ENCODE measurements at regions not wholly inside any gene's neighbourhood (a gene's known extent, or its start where the extent isn't known, plus 50 kb on each side); places are given as distances from the start of the nearest gene placed in this dataset.

- no TSS peak for BruUV-seq (replicated peaks)
- no peak overlapping the region for H3K27ac ChIP-seq (ENCODE audit: extremely low read depth, low read depth, low read length)
- ChIA-PET POLR2A (interaction anchor here (0.8 kb wide), 1 partner anchor 9 kb away, joined by 3 read pairs; no protein-coding TSS in a partner anchor), CTCF (ENCODE audit: low intra/inter-chr PET ratio) (no interaction called here)
- no peaks in the 10 kb centered on the region for H3K36me3 ChIP-seq (ENCODE audit: control insufficient read depth, insufficient read depth, low read length)
- no peaks in the 10 kb centered on the region for H3K9me1 ChIP-seq (ENCODE audit: control insufficient read depth, insufficient read depth, low read length)
- intact Hi-C loops (cut with micrococcal nuclease): no loop called here
- H3K4me2 ChIP-seq (ENCODE audit: insufficient read depth, low read length): no peak overlapping the region
- no peaks in the 10 kb centered on the region for H3K79me2 ChIP-seq (ENCODE audit: control insufficient read depth, insufficient read depth, low read length)
- no peak overlapping the region for H3K4me3 ChIP-seq
- no peak overlapping the region for H2AFZ ChIP-seq (ENCODE audit: low read depth, low read length)
- no peak overlapping the region for H3K9ac ChIP-seq (ENCODE audit: insufficient read depth in 1 of 2, low read depth in 2 of 2, low read length in 2 of 2)
- TF ChIP-seq RBM22 (IDR thresholded peaks at IDR 0.05; ENCODE audit: low read depth, low read length, poor library complexity, severe bottlenecking) (no peak), NELFE (IDR thresholded peaks at IDR 0.05; ENCODE audit: insufficient read depth, insufficient read length) (no peak), ZNF699 (CRISPR knock-in tag; IDR thresholded peaks at IDR 0.05; ENCODE audit: insufficient replicate concordance) (no peak), GTF3C2 (IDR thresholded peaks at IDR 0.05; ENCODE audit: borderline replicate concordance, extremely low read depth, insufficient read length) (no peak), CREB3 (tag; conservative IDR thresholded peaks at IDR 0.05; ENCODE audit: low read depth) (no peak), BCL6 (CRISPR knock-in tag; IDR thresholded peaks at IDR 0.05) (no peak), ZNF143 (CRISPR knock-in tag; IDR thresholded peaks at IDR 0.05) (no peak), BMI1 (IDR thresholded peaks at IDR 0.05; ENCODE audit: low read length) (no peak), NONO (IDR thresholded peaks at IDR 0.05; ENCODE audit: low read depth in 2 of 2, low read length in 1 of 2) (no peak), SETDB1 (IDR thresholded peaks at IDR 0.05; ENCODE audit: low read length) (no peak), GTF2B (IDR thresholded peaks at IDR 0.05; ENCODE audit: extremely low read depth, insufficient read length) (no peak), MYC (IDR thresholded peaks at IDR 0.05; ENCODE audit: low read depth, low read length) (no peak), MYC (CRISPR knock-in tag; IDR thresholded peaks at IDR 0.05; ENCODE audit: borderline replicate concordance, low read depth) (no peak), NFRKB (IDR thresholded peaks at IDR 0.05; ENCODE audit: low read depth) (no peak), RBM34 (IDR thresholded peaks at IDR 0.05; ENCODE audit: borderline replicate concordance, insufficient read depth, low read length) (no peak), FOXJ3 (CRISPR knock-in tag; IDR thresholded peaks at IDR 0.05) (no peak), MCM5 (IDR thresholded peaks at IDR 0.05; ENCODE audit: low read depth) (no peak)
- H3K4me1 ChIP-seq (replicated peaks in 1 of 2; ENCODE audit: control insufficient read depth in 2 of 2, insufficient read depth in 2 of 2, low read length in 2 of 2): no peaks in the 10 kb centered on the region
- FAIRE-seq (no peak), ATAC-seq (no peak), DNase-seq (ENCODE audit: extremely low read depth in 1 of 4, low spot score in 3 of 4) (no peak)
- WGBS (ENCODE audit: insufficient coverage, low coverage, missing lambda C conversion rate): 0% methylated on average over 1 of the region's 1 CpG
- in situ Hi-C loops (cut with MboI): no loop called here
- H3K27me3 ChIP-seq (ENCODE audit: control insufficient read depth in 2 of 2, insufficient read depth in 2 of 2, low read length in 2 of 2): peaks cover 0 to 4% of the 10 kb centered on the region in 2 experiments; a peak in 2 of 5 replicates
- H3K9me3 ChIP-seq (replicated peaks; ENCODE audit: control insufficient read depth, insufficient read depth, low read depth, low read length): no peaks in the 10 kb centered on the region
- H4K20me1 ChIP-seq (replicated peaks; ENCODE audit: control insufficient read depth, insufficient read depth, low read length): no peaks in the 10 kb centered on the region
These were observed 69.4 kb downstream of the RGS2 start for GRCh38 chr1:192878249-192878648.

Data from K562 (cell line).